ENCODE measurements at regions not wholly inside any gene's neighbourhood (a gene's known extent, or its start where the extent isn't known, plus 50 kb on each side); places are given as distances from the start of the nearest gene placed in this dataset.

DNA sequence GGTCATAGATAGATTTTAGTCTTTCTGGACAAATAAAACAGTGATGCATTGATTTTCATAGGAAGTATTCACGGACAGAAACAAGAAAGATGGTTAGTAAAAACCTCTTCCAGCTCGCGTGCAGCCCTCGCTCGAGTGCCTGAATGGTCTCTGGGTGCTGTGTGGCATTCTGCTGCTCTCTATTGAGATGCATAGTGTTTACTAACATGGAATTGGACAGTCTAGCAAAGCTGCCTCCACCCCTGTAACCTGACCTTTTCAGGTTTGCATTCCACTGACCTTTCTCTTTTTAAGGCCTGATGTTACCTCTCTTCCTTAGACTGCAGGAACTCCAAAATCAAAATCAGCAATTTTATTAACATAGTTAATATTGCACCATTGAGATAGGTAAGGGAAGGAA, 643.4 kb downstream of the JRKL start:
- no peak for DNase-seq
- Histone ChIP-seq H3K4me1 (no peaks in the 10 kb centered on the region), H3K9me3 (no peaks in the 10 kb centered on the region), H3K4me3 (no peak overlapping the region), H3K27ac (no peak overlapping the region), H3K36me3 (no peaks in the 10 kb centered on the region), H3K27me3 (replicated peaks in 1 of 7) (no peaks in the 10 kb centered on the region)
- intact Hi-C loops (cut with DNase I; ENCODE audit: low total_unique reads) = no loop called here
- WGBS, 5 donors = 36 to 81% (median 59%) methylated on average over 5 of the region's 5 CpGs
- TF ChIP-seq, protein P1, sequence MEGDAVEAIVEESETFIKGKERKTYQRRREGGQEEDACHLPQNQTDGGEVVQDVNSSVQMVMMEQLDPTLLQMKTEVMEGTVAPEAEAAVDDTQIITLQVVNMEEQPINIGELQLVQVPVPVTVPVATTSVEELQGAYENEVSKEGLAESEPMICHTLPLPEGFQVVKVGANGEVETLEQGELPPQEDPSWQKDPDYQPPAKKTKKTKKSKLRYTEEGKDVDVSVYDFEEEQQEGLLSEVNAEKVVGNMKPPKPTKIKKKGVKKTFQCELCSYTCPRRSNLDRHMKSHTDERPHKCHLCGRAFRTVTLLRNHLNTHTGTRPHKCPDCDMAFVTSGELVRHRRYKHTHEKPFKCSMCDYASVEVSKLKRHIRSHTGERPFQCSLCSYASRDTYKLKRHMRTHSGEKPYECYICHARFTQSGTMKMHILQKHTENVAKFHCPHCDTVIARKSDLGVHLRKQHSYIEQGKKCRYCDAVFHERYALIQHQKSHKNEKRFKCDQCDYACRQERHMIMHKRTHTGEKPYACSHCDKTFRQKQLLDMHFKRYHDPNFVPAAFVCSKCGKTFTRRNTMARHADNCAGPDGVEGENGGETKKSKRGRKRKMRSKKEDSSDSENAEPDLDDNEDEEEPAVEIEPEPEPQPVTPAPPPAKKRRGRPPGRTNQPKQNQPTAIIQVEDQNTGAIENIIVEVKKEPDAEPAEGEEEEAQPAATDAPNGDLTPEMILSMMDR (IDR thresholded peaks at IDR 0.05 in 8 of 11, conservative IDR thresholded peaks at IDR 0.05 in 3 of 11) = no peak
- TF ChIP-seq POLR2A (IDR thresholded peaks at IDR 0.05) (no peak), POLR2AphosphoS5 (IDR thresholded peaks at IDR 0.05) (no peak)

DNA sequence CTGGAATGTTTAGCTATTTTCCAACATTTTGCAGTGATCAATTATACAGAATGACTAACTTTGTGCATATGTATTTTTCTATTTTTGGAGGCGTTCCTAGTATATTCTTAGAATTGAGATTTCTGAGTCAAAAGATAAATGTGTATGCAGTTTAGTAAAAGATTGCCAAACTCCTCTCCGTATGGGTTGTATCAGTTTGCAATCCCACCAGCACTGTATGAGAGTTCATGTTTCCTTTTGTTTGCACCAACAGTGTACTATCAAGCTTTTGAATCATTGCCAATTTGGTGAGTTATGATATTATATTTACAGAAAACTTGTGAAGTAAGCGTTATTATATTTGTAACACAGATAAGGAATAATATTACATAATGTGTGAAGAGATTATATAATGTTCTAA, 658.7 kb downstream of the JRKL start:
- H3K4me1 ChIP-seq = no peaks in the 10 kb centered on the region
- H3K36me3 ChIP-seq = no peaks in the 10 kb centered on the region
- 55 to 80% (median 65%) methylated on average over 3 of the region's 3 CpGs for WGBS, 5 donors
- intact Hi-C loops (cut with DNase I; ENCODE audit: low total_unique reads) = no loop called here
- TF ChIP-seq POLR2AphosphoS5 (IDR thresholded peaks at IDR 0.05) (no peak), POLR2A (IDR thresholded peaks at IDR 0.05) (no peak)
- TF ChIP-seq, protein P1 (IDR thresholded peaks at IDR 0.05 in 8 of 11, conservative IDR thresholded peaks at IDR 0.05 in 3 of 11) = no peak
- H3K4me3 ChIP-seq = no peak overlapping the region
- H3K27ac ChIP-seq = no peak overlapping the region
- H3K27me3 ChIP-seq (replicated peaks in 1 of 7) = no peaks in the 10 kb centered on the region
- DNase-seq = no peak
- peaks cover 0 to 16% (median 9%) of the 10 kb centered on the region in 8 donors for H3K9me3 ChIP-seq

DNA sequence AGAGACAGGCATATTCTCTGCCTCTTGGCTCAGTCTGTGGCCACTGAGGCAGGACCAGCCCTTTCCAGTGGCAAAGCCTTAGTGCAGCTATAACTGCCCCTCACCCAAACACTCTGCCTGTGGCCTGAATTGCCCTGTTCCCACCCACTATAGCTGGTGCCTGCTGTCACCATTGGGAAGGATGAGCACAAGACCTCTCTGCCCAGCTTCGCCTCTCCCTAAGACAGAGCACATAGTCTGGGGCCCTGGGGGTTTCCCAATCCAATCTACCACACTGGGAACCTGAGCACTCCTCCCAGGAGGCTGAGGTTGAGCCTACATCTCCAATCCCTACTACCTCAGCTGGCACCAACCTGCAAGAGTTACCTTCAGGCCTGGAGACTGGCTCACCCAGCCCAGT, 670.4 kb downstream of the JRKL start:
- no peaks in the 10 kb centered on the region for H3K36me3 ChIP-seq
- H3K27me3 ChIP-seq (replicated peaks in 1 of 7) = no peaks in the 10 kb centered on the region
- TF ChIP-seq, protein P1 (IDR thresholded peaks at IDR 0.05 in 8 of 11, conservative IDR thresholded peaks at IDR 0.05 in 3 of 11) = no peak
- no peak for TF ChIP-seq POLR2A (IDR thresholded peaks at IDR 0.05)
- no peak for TF ChIP-seq POLR2AphosphoS5 (IDR thresholded peaks at IDR 0.05)
- 79 to 85% (median 81%) methylated on average over 1 of the region's 1 CpG; no CpG with 5 or more reads in 1 of the 5 donors for WGBS, 5 donors
- H3K27ac ChIP-seq = no peak overlapping the region
- no peak for DNase-seq
- H3K4me1 ChIP-seq = no peaks in the 10 kb centered on the region
- H3K4me3 ChIP-seq = no peak overlapping the region
- intact Hi-C loops (cut with DNase I; ENCODE audit: low total_unique reads) = no loop called here
- H3K9me3 ChIP-seq = peaks cover 0 to 46% (median 30%) of the 10 kb centered on the region in 8 donors

DNA sequence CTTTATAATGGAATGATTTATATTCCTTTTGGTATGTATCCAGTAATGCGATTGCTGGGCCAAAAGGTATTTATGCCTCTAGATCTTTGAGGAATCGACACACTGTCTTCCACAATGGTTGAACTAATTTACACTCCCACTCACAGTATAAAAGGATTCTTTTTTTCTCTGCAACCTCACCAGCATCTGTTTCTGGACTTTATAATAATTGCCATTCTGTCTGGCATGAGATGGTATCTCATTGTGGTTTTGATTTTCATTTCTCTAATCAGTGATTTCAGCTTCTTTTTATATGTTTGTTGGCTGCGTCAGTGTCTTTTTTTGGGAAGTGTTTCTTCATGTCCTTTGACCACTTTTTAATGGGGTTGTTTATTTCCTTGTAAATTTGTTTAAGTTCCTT, 679.3 kb downstream of the JRKL start:
- Histone ChIP-seq H3K36me3 (no peaks in the 10 kb centered on the region), H3K9me3 (peaks cover 9 to 61% (median 42%) of the 10 kb centered on the region in 8 donors), H3K4me1 (no peaks in the 10 kb centered on the region), H3K27ac (no peak overlapping the region), H3K4me3 (no peak overlapping the region), H3K27me3 (replicated peaks in 1 of 7) (no peaks in the 10 kb centered on the region)
- intact Hi-C loops (cut with DNase I; ENCODE audit: low total_unique reads) = no loop called here
- 74 to 91% (median 80%) methylated on average over 3 of the region's 3 CpGs for WGBS, 5 donors
- DNase-seq = no peak
- TF ChIP-seq, protein P1 (IDR thresholded peaks at IDR 0.05 in 8 of 11, conservative IDR thresholded peaks at IDR 0.05 in 3 of 11) = no peak
- TF ChIP-seq POLR2A (IDR thresholded peaks at IDR 0.05) = no peak
- TF ChIP-seq POLR2AphosphoS5 (IDR thresholded peaks at IDR 0.05) = no peak
